NK-92 treated with Interleukin-12 subunit alpha and Interleukin-12 subunit beta, amount 100 ng/mL, for 24 hours (cell line): ENCODE measurements at regions not wholly inside any gene's neighbourhood (a gene's known extent, or its start where the extent isn't known, plus 50 kb on each side); places are given as distances from the start of the nearest gene placed in this dataset.
"Not testable (repeated sequence)": the region's sequence is repeated elsewhere in the genome, so short reads cannot be mapped to it uniquely, and the experiment has no call there.

Experiments used
- DNase-seq: peaks from one replicate; lab custom pipeline; 2025; lab: John Stamatoyannopoulos, UW

DNA sequence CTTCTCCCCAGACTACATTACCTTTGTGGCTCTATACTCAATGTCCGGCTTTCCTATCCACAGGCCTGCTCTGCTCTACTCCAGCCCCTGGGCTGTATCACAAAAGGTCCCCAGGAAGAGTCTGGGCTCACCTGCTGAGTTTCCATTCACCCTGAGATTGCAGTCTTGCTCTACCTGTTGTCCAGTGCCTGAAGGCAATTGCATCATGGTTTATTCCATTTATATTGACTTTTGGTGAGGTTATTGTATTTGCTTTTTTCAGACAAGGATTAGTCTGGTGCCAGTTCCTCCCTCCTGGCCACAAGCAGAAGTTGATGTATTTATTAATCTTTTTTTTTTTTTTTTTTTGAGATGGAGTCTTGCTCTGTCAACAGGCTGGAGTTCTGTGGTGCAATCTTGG is 273.1 kb downstream of the XPNPEP1 start:
- DNase-seq: no peak

GRCh38 chr10:109647627-109648026 is 275.7 kb downstream of the XPNPEP1 start:
- no peak for DNase-seq

- no peak for DNase-seq
These were observed 289.5 kb downstream of the XPNPEP1 start for GRCh38 chr10:109633846-109634245.

- not testable (repeated sequence) for DNase-seq
These were observed 290.3 kb downstream of the XPNPEP1 start for GRCh38 chr10:109633017-109633416.

GRCh38 chr10:109624939-109625338 is 298.4 kb downstream of the XPNPEP1 start:
- no peak for DNase-seq

- DNase-seq: no peak
These were observed 300.7 kb downstream of the XPNPEP1 start for GRCh38 chr10:109622566-109622965.

DNA sequence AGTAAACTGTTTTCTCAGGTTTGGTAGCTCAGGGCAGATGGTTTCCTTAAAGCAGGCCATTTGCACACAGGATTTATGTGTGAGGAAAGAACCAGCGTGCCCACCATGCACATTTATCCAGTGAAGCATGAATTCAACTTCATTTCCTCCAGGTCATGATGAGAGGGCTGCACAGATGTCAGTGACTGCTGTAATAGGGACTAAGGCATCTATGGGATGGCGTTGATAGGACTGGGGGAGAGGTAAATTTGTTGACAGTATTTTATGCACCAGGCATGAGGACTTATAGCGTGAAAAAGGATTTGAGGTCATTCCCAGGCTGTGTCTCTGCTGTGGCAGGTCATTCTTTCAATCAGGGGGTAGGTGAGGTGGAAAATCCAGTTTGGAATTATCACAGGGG is 302.9 kb downstream of the XPNPEP1 start:
- no peak for DNase-seq

DNA sequence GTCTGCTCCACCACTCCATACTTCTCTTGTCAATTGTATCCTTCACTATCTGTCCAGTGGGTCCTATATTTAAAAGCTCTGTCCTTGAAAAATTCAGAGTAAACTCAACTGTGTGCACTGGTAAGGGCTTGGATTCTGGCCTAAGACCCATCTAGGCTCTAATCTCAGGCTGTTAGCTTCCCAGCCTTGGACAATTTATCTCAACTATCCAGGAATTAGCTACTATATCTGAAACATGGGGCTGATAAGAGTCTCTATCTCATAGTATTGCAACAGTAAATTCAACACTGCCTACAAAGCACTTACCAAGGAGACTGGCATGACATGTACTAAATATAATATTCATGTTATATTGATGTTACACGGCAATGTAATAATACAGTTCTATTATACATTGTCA is 303.4 kb downstream of the XPNPEP1 start:
- no peak for DNase-seq

DNA sequence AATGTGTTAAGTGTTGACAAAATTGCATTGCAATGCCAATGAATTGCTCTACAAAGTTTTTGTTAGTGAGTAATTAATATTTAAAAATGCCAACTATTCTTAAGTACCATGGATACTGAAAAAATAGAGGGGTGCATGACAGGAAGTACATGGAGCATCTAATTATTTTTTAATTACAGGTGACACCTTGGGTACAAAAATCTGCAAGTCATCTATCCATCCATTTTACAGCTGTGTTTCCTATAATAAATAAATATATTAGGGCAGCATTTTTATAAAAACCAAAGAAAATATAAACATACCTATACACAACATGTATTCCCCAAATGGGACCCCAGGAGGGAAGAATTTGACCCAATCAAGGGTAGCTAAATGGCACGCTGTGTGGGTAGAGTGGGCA is 304.6 kb downstream of the XPNPEP1 start:
- no peak for DNase-seq

- DNase-seq: no peak
These were observed 305.0 kb downstream of the XPNPEP1 start for GRCh38 chr10:109618301-109618700.

DNA sequence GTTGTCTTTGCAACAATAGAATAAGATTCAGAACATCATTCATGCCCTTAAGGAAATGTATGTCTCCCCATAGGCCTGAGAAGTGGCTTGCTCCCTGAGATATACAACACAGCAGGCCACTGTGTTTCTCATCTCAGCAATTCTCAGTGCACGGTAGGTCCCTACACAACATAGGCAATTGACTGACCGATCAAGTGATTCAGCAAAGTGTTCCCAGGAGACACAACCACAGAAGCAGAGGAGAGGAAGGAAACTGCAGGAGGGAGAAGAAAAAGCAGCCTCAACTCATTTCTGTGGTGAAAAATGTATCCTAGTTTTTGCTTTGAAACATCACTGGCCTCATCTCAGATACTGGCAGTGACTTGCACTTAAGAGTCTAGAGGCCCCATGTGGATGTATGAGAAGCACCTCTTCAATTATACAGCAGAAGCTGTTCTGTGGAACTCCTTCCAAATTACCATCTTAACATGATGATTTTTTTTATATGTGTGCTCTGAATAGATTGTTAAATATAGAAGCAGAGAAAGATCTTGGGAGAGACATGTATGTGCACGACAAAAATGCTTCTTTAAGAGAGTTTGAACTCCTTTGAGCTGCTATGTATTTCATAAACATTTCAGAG is 306.8 kb downstream of the XPNPEP1 start:
- DNase-seq: no peak

DNA sequence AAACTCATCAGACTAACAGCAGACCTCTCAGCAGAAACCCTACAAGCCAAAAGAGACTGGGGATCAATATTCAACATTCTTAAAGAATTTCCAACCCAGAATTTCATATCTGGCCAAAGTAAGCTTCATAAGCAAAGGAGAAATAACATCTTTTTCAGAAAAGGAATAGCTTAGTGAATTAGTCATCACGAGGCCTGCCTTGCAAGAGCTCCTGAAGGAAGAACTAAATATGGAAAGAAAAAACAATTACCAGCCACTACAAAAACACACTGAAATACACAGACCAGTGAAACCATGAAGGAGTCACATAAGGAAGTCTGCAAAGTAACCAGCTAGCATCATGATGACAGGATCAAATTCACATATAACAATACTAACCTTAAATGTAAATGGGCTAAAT is 328.0 kb downstream of the XPNPEP1 start:
- DNase-seq: not testable (repeated sequence)

DNA sequence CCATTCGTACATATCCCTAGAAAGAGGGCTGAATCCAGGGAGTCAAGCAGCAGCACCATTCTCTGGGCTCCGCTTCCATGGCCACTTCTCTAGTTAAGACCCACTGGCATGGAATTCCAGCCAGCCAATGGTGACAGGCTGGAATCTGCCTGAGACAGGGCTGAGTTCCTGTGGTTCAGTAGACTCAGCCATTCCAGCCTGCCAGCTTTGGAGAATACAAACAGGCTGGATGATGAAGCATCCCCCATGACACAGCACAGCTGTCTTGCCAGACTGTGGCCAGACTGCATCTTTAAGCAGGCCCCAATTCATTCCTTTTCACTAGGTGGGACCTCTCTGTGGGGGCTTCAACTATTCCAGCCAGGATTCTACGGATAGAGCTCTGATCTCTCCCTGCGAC is 329.6 kb downstream of the XPNPEP1 start:
- DNase-seq: no peak

GRCh38 chr10:109592391-109592790 is 330.9 kb downstream of the XPNPEP1 start:
- DNase-seq: no peak

DNA sequence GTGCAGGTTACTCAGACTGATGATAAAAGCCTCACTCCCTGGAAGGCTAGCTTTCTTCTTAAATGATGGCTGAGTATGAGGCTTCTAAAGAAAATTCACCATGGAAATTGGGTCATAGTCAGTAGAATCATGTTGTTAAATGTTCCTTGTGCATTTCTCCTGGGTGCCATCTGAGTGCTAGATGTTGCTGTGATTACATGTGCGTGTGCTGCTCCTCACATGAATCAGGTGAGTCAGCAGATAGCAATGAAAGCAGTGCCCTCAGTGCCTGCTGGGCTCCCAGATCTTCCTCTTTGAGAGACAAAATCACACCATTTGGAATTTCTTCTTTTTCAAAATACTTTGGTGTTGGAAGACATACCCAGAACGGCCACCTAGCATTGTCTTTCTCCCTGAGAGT is 331.7 kb downstream of the XPNPEP1 start:
- no peak for DNase-seq

GRCh38 chr10:109588259-109588658 is 335.1 kb downstream of the XPNPEP1 start:
- no peak for DNase-seq

- DNase-seq: no peak
These were observed 335.9 kb downstream of the XPNPEP1 start for GRCh38 chr10:109587366-109587765.

DNA sequence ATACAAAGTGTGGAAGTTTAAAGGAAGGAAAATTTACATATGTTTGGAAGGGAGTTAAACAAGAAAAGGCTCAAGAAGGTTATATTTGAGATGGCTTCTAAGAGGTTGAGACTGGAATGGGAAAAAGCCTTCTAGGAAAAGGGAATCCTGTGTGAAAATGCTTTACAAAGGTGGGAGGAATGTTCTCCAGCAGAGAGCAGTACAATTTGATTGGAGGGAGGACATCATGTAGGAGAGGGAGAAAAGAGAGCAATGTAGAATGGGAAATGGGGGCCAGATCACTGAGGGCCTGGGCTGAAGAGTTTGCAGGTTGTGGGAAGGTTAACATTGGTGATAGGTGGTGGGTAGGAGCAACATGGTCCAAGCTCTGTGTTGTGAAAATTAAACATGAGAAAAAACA is 366.9 kb downstream of the XPNPEP1 start:
- no peak for DNase-seq

DNA sequence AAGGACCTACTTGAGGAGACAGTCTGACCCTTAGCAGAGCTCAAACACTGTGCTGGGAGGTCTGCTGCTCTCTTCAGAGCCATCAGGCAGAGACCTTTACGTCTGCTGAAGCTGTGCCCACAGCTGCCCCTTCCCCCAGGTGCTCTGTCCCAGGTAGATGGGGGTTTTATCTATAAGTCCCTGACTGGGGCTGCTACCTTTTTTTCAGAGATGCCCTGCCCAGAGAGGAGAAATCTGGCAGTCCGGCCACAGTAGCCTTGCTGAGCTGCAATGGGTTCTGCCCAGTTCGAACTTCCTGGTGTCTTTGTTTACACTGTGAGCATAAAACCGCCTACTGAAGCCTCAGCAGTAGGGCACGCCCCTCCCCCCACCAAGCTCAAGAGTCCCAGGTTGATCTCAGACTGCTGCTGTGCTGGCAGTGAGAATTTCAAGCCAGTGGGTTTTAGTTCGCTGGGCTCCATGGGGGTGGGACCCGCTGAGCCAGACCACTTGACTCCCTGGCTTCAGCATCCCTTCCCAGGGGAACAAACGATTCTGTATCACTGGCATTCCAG is 381.2 kb downstream of the XPNPEP1 start:
- DNase-seq: not testable (repeated sequence)

- no peak for DNase-seq
These were observed 389.1 kb downstream of the XPNPEP1 start for GRCh38 chr10:109534193-109534592.

DNA sequence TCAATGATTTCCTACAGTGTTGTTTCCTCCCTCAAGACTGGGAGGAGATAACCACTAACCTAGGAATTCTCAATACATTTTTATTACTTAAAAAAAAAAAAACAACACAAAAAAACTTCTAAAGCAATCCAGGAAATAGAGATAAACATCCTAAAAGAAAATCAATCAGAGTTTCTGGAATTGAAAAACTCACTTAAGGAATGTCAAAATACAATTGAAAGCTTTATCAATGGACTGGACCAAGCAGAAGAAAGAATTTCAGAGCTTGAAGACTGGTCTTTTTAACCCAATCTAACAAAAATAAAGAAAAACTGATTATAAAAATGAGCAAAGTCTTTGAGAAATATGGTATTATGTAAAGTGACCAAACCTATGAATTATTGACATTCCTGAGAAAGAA is 394.1 kb downstream of the XPNPEP1 start:
- DNase-seq: no peak

DNA sequence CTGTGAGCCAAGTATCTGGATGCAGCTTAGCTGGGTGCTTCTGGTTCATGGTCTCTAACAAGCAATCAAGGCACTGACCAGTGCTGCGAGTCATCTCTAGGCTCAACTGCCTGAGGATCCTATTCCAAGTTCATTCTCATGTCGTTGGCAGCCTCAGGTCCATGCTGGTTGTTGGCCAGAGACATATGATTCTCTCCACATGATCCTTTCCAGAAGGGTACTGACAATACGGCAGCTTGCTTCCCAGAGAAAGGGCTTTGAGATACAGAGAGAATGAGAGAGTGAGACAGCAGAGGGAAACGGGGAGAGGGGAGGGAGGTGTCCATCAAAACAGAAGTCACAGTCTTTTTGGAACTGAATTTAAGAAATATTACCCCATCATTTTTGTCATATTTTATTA is 405.6 kb downstream of the XPNPEP1 start:
- DNase-seq: no peak

DNA sequence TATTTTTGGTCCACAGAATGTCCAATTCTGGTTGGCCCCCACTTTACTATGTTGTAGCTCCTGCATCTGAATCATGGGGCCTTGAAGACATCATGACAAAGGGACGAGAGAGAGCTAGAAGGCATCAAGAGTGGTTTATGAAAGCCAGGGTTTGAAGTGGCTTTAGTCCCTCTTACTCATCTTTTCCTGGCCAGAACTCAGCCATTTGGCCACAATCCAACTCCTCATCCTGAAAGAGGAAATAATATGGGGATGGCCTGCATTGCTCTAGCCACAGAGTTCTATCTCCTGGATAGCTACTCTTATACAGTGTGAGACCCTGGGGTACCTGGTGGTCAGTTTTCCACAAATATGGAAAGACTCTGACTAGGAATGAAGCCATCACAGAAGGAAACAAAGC is 418.9 kb downstream of the XPNPEP1 start:
- DNase-seq: no peak

GRCh38 chr10:109487691-109488090 is 435.6 kb downstream of the XPNPEP1 start:
- no peak for DNase-seq
